ENCODE measurements at regions not wholly inside any gene's neighbourhood (a gene's known extent, or its start where the extent isn't known, plus 50 kb on each side); places are given as distances from the start of the nearest gene placed in this dataset.

DNA sequence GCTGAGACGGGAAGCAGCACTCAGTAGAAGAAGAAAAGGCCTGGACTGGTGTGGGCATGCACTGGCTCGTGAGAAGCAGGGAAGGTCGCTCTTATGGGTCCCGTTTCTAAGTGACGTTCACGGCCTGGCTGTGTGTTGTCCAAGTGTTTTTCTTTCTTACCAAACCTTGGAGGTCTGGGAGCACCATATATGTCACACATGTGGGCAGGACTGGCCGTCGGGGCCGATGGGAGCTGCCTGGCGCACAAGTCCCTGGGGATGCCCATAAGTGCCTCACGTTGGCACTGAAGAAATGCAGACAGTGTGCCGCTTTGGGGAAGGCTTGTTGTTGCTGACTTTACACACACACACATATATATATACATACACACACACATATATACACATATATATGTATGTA, 86.0 kb upstream of the DUSP22 start:
- H3K4me1 ChIP-seq (replicated peaks in 1 of 2) = no peaks in the 10 kb centered on the region
- WGBS, 10 experiments = 79 to 90% (median 86%) methylated on average over 1 to 6 of the region's 12 CpGs; no CpG with 5 or more reads in 5 of the 10 experiments
- no peak for ATAC-seq (replicated peaks in 6 of 8)
- in situ Hi-C loops (cut with MboI; ENCODE audit: low pct_unique_long_range_greater_than_20kb in 2 of 9, low sequenced_read_pairs in 9 of 9, unreplicated experiment in 9 of 9) = no loop called here
- no peak overlapping the region for H3K27ac ChIP-seq
- no peak overlapping the region for H3K4me3 ChIP-seq

DNA sequence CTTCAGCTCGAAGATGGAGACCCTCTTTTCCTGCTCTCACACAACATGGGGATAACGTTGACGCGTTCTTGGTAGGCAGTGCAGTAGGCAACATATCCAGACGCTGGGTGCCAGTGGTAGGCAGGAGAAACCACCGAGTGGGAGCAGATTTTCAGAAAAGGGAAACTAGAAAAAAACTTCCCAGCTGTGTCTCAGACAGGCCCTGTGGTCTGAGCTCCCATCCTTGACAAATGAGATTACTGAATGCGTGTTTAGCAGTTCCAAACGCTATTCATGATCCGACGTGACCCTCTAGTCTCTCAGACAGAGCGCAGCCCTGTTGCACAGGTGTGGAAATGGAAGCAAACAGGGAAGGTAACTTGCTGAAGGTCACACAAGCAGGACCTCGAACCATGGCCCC, 83.9 kb upstream of the DUSP22 start:
- Histone ChIP-seq H3K4me3 (no peak overlapping the region), H3K4me1 (replicated peaks in 1 of 2) (no peaks in the 10 kb centered on the region), H3K27ac (no peak overlapping the region)
- 0 to 100% (median 83%) methylated on average over 1 to 10 of the region's 12 CpGs; no CpG with 5 or more reads in 3 of the 10 experiments for WGBS, 10 experiments
- in situ Hi-C loops (cut with MboI; ENCODE audit: low pct_unique_long_range_greater_than_20kb in 2 of 9, low sequenced_read_pairs in 9 of 9, unreplicated experiment in 9 of 9) = no loop called here
- no peak for ATAC-seq (replicated peaks in 6 of 8)

DNA sequence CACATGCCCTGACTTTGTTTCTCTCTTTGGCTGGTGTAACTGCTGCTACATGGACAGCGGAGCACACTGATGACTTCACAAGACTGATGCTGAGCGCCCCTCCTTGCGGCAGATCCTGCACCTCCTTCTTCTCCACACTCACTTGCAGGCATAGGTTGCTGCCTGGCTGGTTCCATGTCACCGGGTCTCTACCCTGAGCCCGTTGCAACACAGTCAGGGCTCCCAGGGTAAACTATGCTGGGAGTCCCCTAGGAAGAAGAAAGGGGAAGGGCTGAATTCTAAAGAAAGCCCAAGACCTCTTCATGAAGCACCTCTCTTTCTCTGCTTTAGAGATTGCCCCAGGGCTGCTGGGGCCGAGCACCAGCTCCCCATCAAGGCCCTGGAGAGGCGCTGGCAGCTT, 83.3 kb upstream of the DUSP22 start:
- in situ Hi-C loops (cut with MboI; ENCODE audit: low pct_unique_long_range_greater_than_20kb in 2 of 9, low sequenced_read_pairs in 9 of 9, unreplicated experiment in 9 of 9) = no loop called here
- H3K4me3 ChIP-seq = no peak overlapping the region
- no peaks in the 10 kb centered on the region for H3K4me1 ChIP-seq (replicated peaks in 1 of 2)
- 63 to 100% (median 86%) methylated on average over 1 to 6 of the region's 7 CpGs; no CpG with 5 or more reads in 4 of the 10 experiments for WGBS, 10 experiments
- no peak overlapping the region for H3K27ac ChIP-seq
- ATAC-seq (replicated peaks in 6 of 8) = no peak

- H3K27ac ChIP-seq = no peak overlapping the region
- no peak overlapping the region for H3K4me3 ChIP-seq
- WGBS, 10 experiments = 30 to 96% (median 77%) methylated on average over 3 to 18 of the region's 27 CpGs; no CpG with 5 or more reads in 1 of the 10 experiments
- no peaks in the 10 kb centered on the region for H3K4me1 ChIP-seq (replicated peaks in 1 of 2)
- no peak for ATAC-seq (replicated peaks in 6 of 8)
- in situ Hi-C loops (cut with MboI; ENCODE audit: low pct_unique_long_range_greater_than_20kb in 2 of 9, low sequenced_read_pairs in 9 of 9, unreplicated experiment in 9 of 9) = no loop called here
Measured at GRCh38 chr6:209432-210103, 82.7 kb upstream of the DUSP22 start.

DNA sequence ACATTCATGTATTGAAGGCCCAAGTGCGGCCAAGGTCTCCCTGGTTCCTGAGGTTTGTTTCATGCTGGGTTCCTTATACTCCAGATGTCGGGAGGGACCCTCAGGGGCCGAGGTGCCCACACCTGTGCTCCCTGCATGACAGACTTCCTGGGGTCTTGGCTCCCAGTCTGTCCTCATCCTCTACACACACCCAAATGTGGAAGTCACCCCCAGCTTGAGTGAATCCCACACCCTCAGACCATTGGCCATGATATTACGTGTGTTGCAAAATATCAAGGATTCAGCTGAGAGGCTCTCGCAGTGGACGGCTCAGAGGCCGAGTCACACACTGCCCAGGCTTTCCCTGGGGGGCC, 82.2 kb upstream of the DUSP22 start:
- WGBS, 10 experiments = 0 to 86% (median 75%) methylated on average over 1 to 6 of the region's 7 CpGs; no CpG with 5 or more reads in 5 of the 10 experiments
- no peak for ATAC-seq (replicated peaks in 6 of 8)
- Histone ChIP-seq H3K4me3 (no peak overlapping the region), H3K4me1 (replicated peaks in 1 of 2) (no peaks in the 10 kb centered on the region), H3K27ac (no peak overlapping the region)
- in situ Hi-C loops (cut with MboI; ENCODE audit: low pct_unique_long_range_greater_than_20kb in 2 of 9, low sequenced_read_pairs in 9 of 9, unreplicated experiment in 9 of 9) = no loop called here

GRCh38 chr6:210778-211374, 81.4 kb upstream of the DUSP22 start:
- H3K4me1 ChIP-seq (replicated peaks in 1 of 2) = no peaks in the 10 kb centered on the region
- 0 to 81% (median 76%) methylated on average over 1 to 11 of the region's 13 CpGs; no CpG with 5 or more reads in 2 of the 10 experiments for WGBS, 10 experiments
- in situ Hi-C loops (cut with MboI; ENCODE audit: low pct_unique_long_range_greater_than_20kb in 2 of 9, low sequenced_read_pairs in 9 of 9, unreplicated experiment in 9 of 9) = no loop called here
- H3K4me3 ChIP-seq = no peak overlapping the region
- ATAC-seq (replicated peaks in 6 of 8) = peak in 4 of 8 experiments; percentile 21 to 74 (median 60)
- no peak overlapping the region for H3K27ac ChIP-seq

- in situ Hi-C loops (cut with MboI; ENCODE audit: low pct_unique_long_range_greater_than_20kb in 2 of 9, low sequenced_read_pairs in 9 of 9, unreplicated experiment in 9 of 9) = no loop called here
- H3K4me1 ChIP-seq (replicated peaks in 1 of 2) = no peaks in the 10 kb centered on the region
- 42 to 91% (median 77%) methylated on average over 1 to 9 of the region's 10 CpGs; no CpG with 5 or more reads in 2 of the 10 experiments for WGBS, 10 experiments
- H3K27ac ChIP-seq = no peak overlapping the region
- no peak for ATAC-seq (replicated peaks in 6 of 8)
- no peak overlapping the region for H3K4me3 ChIP-seq
Measured at GRCh38 chr6:211871-212497, 80.3 kb upstream of the DUSP22 start.

GRCh38 chr6:213284-213683, 79.0 kb upstream of the DUSP22 start:
- no peaks in the 10 kb centered on the region for H3K4me1 ChIP-seq (replicated peaks in 1 of 2)
- WGBS, 10 experiments = 20 to 94% (median 61%) methylated on average over 1 to 4 of the region's 4 CpGs; no CpG with 5 or more reads in 2 of the 10 experiments
- in situ Hi-C loops (cut with MboI; ENCODE audit: low pct_unique_long_range_greater_than_20kb in 2 of 9, low sequenced_read_pairs in 9 of 9, unreplicated experiment in 9 of 9) = no loop called here
- no peak overlapping the region for H3K4me3 ChIP-seq
- H3K27ac ChIP-seq = no peak overlapping the region
- ATAC-seq (replicated peaks in 6 of 8) = no peak

DNA sequence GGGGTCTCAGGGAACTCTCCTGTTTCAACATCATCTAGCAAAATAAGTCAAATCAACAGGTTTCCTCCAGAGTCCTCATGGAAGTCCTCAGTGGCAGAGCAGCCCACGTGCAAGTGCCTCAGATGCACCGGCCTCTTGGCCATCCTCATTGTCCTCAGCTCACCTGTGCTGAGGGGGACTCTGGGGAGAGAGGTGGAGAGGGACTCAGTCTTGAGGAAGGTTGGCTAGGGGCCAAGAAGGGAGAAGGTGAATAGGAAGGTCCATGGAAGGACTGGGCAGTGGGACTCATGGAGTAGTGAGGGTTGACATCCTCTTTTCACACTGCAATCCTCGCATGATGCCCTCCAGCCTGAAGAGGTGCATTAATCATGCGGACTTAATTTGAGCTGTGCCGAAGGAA, 77.9 kb upstream of the DUSP22 start:
- WGBS, 10 experiments = 67 to 100% (median 80%) methylated on average over 1 to 3 of the region's 5 CpGs; no CpG with 5 or more reads in 6 of the 10 experiments
- H3K4me1 ChIP-seq (replicated peaks in 1 of 2) = no peaks in the 10 kb centered on the region
- no peak overlapping the region for H3K27ac ChIP-seq
- no peak for ATAC-seq (replicated peaks in 6 of 8)
- in situ Hi-C loops (cut with MboI; ENCODE audit: low pct_unique_long_range_greater_than_20kb in 2 of 9, low sequenced_read_pairs in 9 of 9, unreplicated experiment in 9 of 9) = no loop called here
- H3K4me3 ChIP-seq = no peak overlapping the region

- H3K27ac ChIP-seq = no peak overlapping the region
- WGBS, 10 experiments = 20 to 89% (median 69%) methylated on average over 2 to 9 of the region's 11 CpGs; no CpG with 5 or more reads in 2 of the 10 experiments
- H3K4me1 ChIP-seq (replicated peaks in 1 of 2) = peaks cover 0 to 3% of the 10 kb centered on the region in 2 donors
- no peak for ATAC-seq (replicated peaks in 6 of 8)
- H3K4me3 ChIP-seq = no peak overlapping the region
- in situ Hi-C loops (cut with MboI; ENCODE audit: low pct_unique_long_range_greater_than_20kb in 2 of 9, low sequenced_read_pairs in 9 of 9, unreplicated experiment in 9 of 9) = no loop called here
Measured at GRCh38 chr6:215335-216034, 76.8 kb upstream of the DUSP22 start.

DNA sequence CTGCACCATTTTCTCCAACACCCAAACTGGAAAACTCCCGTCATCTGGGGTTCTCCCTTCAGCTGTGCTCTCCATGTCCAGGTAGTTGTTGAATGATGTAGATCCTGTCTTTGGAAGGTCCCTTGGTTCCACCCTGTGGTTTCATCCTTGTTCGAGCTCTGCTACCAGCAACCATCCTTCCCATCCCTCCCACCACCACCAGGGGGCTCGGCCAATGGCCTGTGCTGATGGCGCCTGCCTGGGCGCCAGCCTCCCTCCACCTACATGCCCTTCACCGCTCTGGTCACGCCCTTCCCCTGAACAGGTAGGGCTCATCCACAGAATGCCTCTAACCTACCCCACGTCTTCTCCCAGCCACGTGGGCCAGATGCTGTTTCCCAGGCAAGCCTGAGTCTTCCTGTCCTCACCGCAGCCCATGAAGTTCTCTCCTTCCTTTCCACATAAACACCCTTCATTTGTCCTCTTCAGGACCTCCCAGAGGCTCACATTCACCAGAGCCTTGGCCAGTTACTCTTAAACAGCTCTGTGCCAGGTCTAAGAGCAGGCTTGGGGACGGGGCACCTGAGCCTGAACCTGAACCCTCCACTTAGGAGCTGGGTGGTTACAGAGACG, 75.1 kb upstream of the DUSP22 start:
- peak in 2 of 8 experiments; percentile 29 to 45 for ATAC-seq (replicated peaks in 6 of 8)
- Histone ChIP-seq H3K4me3 (no peak overlapping the region), H3K27ac (no peak overlapping the region), H3K4me1 (replicated peaks in 1 of 2) (peaks cover 0 to 3% of the 10 kb centered on the region in 2 donors)
- in situ Hi-C loops (cut with MboI; ENCODE audit: low pct_unique_long_range_greater_than_20kb in 2 of 9, low sequenced_read_pairs in 9 of 9, unreplicated experiment in 9 of 9) = no loop called here
- 18 to 100% (median 88%) methylated on average over 1 to 8 of the region's 12 CpGs; no CpG with 5 or more reads in 1 of the 10 experiments for WGBS, 10 experiments

GRCh38 chr6:218153-219018, 73.9 kb upstream of the DUSP22 start:
- no peak overlapping the region for H3K4me3 ChIP-seq
- no peak for ATAC-seq (replicated peaks in 6 of 8)
- in situ Hi-C loops (cut with MboI; ENCODE audit: low pct_unique_long_range_greater_than_20kb in 2 of 9, low sequenced_read_pairs in 9 of 9, unreplicated experiment in 9 of 9) = no loop called here

More at GRCh38 chr6:218153-219018, 73.9 kb upstream of the DUSP22 start:
- 55 to 100% (median 90%) methylated on average over 4 to 9 of the region's 22 CpGs; no CpG with 5 or more reads in 3 of the 10 experiments for WGBS, 10 experiments
- Histone ChIP-seq H3K27ac (no peak overlapping the region), H3K4me1 (replicated peaks in 1 of 2) (peaks cover 0 to 3% of the 10 kb centered on the region in 2 donors)

Data from motor neuron (in vitro differentiated cells).